Mucosa of descending colon (tissue), 3 donors: ENCODE measurements at regions not wholly inside any gene's neighbourhood (a gene's known extent, or its start where the extent isn't known, plus 50 kb on each side); places are given as distances from the start of the nearest gene placed in this dataset.

Experiments
- ATAC-seq: fragments of 200-7000 bp; cut with Tn5 transposase; one replicate; pipeline ENCODE4 v1.9.1; 2020; ENCODE audit warnings: mild to moderate bottlenecking, moderate library complexity
- DNase-seq, 3 donors: peaks; one replicate each; pipeline ENCODE4 v3.0.0-alpha.2; 2020
- H3K36me3 ChIP-seq: fragments of 200-600 bp; one replicate; pipeline ENCODE4 v1.8.0; 2021; ENCODE audit warnings: low read depth, mild to moderate bottlenecking
- H3K4me1 ChIP-seq: fragments of 200-600 bp; one replicate; pipeline ENCODE4 v1.8.0; 2021; ENCODE audit warnings: low read depth, mild to moderate bottlenecking
- H3K4me3 ChIP-seq: fragments of 200-600 bp; one replicate; pipeline ENCODE4 v1.8.0; 2021; ENCODE audit warnings: mild to moderate bottlenecking
- H3K9me3 ChIP-seq: fragments of 200-600 bp; one replicate; pipeline ENCODE4 v1.8.0; 2021; ENCODE audit warnings: mild to moderate bottlenecking
- intact Hi-C, 2 donors: fragments of 100-400 bp; cut with DNase I in 1 of 2; cut with micrococcal nuclease in 1 of 2; formaldehyde crosslinking; loops; one replicate each; pipeline versions ENCODE4 v1.11.0 to v1.11.1; 2022; cut with DNase I, micrococcal nuclease
- TF ChIP-seq, protein P1 (sequence below): fragments of 200-600 bp; IDR thresholded peaks from one replicate; pipeline ENCODE4 v1.8.0; 2022; ENCODE audit warnings: antibody characterized with exemption, mild to moderate bottlenecking
- donor health status: DM: no; HTN: no; CAD: no; lungs with moderate emphysema.
- donor health status: DM: no; HTN: no; CAD: no.
- donor health status: DM: no; HTN: yes; CAD: no.

DNA sequence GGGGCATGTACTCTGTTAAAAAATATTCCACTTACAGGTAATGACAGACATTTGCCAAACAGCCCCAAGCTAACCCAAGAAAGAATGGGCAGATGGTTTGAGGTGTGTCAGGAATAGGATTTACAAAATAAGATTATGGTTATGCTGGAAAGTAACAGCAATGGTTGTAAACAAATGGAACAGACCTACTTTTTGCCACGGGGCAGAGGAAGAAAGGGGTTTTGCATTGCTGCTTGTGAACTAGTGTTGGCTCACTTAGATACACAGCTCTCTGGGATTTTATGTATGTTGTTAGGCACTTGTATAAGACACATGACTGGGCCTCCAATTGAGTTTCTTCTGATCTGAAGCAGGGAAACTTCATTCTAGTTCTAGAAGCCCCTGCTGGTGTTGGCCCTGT is 191.5 kb upstream of the GDNF start:
- intact Hi-C loops = no loop called here
- ATAC-seq = no peak
- Histone ChIP-seq H3K4me3 (no peak overlapping the region), H3K4me1 (no peaks in the 10 kb centered on the region), H3K36me3 (no peaks in the 10 kb centered on the region), H3K9me3 (no peaks in the 10 kb centered on the region)
- DNase-seq = no peak
- TF ChIP-seq, protein P1, sequence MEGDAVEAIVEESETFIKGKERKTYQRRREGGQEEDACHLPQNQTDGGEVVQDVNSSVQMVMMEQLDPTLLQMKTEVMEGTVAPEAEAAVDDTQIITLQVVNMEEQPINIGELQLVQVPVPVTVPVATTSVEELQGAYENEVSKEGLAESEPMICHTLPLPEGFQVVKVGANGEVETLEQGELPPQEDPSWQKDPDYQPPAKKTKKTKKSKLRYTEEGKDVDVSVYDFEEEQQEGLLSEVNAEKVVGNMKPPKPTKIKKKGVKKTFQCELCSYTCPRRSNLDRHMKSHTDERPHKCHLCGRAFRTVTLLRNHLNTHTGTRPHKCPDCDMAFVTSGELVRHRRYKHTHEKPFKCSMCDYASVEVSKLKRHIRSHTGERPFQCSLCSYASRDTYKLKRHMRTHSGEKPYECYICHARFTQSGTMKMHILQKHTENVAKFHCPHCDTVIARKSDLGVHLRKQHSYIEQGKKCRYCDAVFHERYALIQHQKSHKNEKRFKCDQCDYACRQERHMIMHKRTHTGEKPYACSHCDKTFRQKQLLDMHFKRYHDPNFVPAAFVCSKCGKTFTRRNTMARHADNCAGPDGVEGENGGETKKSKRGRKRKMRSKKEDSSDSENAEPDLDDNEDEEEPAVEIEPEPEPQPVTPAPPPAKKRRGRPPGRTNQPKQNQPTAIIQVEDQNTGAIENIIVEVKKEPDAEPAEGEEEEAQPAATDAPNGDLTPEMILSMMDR = no peak

DNA sequence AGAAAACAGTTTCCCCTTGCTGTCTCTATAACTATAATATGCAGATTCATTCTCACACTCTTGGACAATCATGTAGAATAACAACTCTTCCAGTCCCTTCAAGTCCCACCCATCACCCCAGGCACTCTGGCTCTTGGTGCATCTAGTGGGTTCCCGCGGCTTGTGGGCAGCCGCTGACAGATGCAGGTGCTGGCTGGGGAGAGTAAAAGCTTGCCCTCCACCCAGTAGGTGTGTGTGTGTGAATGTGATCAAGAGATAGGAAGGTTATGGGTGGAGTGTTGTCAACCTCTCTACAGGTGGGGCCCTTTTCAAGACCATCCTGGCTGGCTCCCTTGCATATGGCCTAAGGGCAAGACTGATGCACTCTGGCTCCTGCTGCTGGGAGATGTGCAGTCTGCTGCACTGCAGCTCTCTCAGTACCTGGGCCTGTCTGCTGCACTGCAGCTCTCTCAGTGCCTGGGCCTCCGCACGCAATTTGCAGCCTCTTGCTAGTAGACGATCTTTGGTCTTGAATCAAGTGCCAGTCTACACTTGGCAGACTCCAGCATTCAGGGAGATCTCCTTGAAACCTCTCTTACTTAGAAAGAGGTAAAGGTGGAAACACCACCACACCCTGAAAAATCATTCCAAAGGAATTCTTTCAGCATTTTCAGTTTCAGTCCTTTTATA is 189.7 kb upstream of the GDNF start:
- Histone ChIP-seq H3K9me3 (no peaks in the 10 kb centered on the region), H3K4me1 (no peaks in the 10 kb centered on the region), H3K4me3 (no peak overlapping the region), H3K36me3 (no peaks in the 10 kb centered on the region)
- DNase-seq (no peak), ATAC-seq (no peak)
- TF ChIP-seq, protein P1 = no peak
- intact Hi-C loops = no loop called here

DNA sequence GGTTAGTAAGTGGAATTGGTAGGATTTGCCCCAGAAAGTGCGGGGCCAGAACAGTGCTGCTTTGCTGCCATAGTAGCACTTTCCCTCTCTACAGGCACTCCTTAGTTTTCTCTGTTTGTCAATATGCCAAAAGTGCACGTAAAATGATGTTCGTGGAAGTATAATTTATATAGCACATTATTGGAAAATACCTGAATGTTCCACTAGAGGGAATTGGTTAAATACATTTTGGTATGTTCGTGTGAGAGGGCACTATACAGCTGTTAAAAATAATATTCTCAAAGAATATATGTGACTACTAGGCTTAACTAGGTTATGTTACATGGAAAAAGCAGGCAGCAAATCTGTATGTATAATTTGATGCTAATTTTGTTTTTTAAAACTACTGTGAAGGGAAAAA is 184.0 kb upstream of the GDNF start:
- no peaks in the 10 kb centered on the region for H3K4me1 ChIP-seq

DNA sequence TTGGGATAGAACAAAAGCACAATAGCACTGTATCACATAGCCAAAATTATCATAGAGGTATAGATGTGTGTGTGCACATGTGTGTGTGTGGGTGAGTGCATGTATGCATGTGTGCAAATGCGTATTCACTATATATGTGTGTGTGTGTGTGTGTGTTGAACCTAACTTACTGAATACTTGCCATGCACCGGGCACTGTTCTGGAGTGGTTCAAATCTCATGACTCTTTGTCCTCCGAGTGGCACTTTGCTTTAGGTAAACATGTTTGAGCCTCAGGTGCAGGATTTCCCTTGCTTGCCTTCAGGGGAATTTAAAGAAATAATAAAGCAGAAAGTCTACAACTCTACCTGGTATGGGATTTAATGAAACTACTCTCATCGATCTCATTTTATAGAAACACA is 183.5 kb upstream of the GDNF start:
- Histone ChIP-seq H3K4me3 (no peak overlapping the region), H3K4me1 (no peaks in the 10 kb centered on the region), H3K36me3 (no peaks in the 10 kb centered on the region), H3K9me3 (no peaks in the 10 kb centered on the region)
- TF ChIP-seq, protein P1 = no peak
- no peak for ATAC-seq
- DNase-seq = no peak
- intact Hi-C loops = no loop called here

More for the DNA sequence above, 184.0 kb upstream of the GDNF start:
- no peaks in the 10 kb centered on the region for H3K36me3 ChIP-seq
- no peak overlapping the region for H3K4me3 ChIP-seq
- ATAC-seq (no peak), DNase-seq (no peak)
- no peaks in the 10 kb centered on the region for H3K9me3 ChIP-seq
- intact Hi-C loops = no loop called here
- TF ChIP-seq, protein P1 = no peak

DNA sequence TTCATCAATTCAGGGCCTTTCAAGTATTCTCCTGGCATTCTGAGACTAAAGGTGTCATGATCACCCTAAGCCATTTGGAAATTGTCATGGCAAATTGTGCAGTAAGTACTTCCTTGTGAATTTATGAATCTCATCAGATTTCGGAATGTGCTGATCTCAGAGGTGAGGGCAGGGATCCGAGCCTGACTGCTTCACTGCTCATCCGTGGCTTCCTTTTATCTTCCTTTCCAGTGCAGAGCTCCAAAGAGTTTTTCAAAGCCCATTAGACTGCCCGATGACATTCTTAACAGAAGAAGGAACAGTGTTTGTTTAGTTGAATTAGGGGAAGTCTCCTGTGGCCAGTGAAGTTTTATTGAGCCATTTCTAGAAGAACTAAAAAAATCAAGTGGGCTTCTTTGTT is 182.8 kb upstream of the GDNF start:
- TF ChIP-seq, protein P1 = no peak
- no peaks in the 10 kb centered on the region for H3K4me1 ChIP-seq
- no peaks in the 10 kb centered on the region for H3K9me3 ChIP-seq
- H3K36me3 ChIP-seq = no peaks in the 10 kb centered on the region
- no peak overlapping the region for H3K4me3 ChIP-seq
- ATAC-seq (no peak), DNase-seq (no peak)
- intact Hi-C loops = no loop called here

DNA sequence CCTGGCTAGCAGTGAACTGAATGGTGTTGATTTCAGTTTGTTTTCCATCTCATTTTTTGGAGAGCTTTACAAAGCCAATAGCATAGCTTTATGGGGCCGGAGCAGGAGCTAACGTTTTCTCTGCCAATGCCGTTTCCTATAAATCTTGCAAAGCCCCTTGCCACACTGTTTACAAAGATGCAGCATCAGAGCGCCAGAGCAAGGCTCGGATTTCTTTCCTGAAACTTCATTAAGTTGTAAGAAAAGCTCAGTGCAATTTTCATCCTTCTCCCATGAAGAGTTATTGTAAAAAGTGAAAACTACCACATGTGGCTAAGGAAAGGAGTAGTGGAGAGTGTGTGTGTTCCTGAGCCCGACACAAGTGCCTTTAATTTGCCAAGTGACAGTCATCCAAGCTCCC is 178.2 kb upstream of the GDNF start:
- TF ChIP-seq, protein P1 = no peak
- no peak overlapping the region for H3K4me3 ChIP-seq
- no peak for ATAC-seq
- H3K4me1 ChIP-seq = no peaks in the 10 kb centered on the region
- intact Hi-C loops = no loop called here
- H3K9me3 ChIP-seq = no peaks in the 10 kb centered on the region
- DNase-seq = no peak
- no peaks in the 10 kb centered on the region for H3K36me3 ChIP-seq
